ENCODE measurements at regions not wholly inside any gene's neighbourhood (a gene's known extent, or its start where the extent isn't known, plus 50 kb on each side); places are given as distances from the start of the nearest gene placed in this dataset.

DNA sequence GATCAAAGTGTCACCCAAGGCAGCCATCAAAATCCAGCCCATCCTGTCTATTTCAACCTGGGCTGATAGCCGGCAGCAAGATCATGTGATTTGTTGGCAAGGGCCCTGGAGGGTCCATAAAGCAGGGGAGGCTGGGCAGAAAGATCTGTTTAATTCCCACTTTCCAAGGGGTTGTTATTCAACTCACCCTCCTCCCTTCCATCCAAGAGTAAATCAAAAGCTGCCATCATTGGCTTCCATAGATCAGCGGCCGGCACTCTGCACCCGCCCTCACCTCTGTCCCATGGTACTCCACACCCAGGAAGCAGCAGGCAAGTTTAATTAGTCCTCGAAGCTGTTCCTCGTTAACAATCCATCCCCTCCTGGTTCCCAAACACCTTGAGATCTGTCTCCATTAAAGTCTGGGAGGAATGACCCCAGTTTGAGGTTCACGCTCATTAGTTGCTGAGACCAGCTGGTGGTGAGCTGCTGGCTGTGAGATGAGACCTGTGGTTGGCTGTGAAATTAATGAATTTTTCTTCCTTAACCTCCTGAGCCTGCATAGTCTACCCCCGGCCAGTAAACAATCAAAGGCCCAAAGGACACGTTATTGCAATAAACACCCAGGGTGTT is 120.6 kb upstream of the CHST15 start:
- no peak overlapping the region for H2AK5ac ChIP-seq (ENCODE audit: low read depth, low read length)
- no CpG with 5 or more reads among the region's 9 CpGs for WGBS, 2 experiments (ENCODE audit: extremely low coverage in 2 of 2, insufficient read length in 1 of 2)
- in situ Hi-C loops (cut with MboI; ENCODE audit: low sequenced_read_pairs) = no loop called here

More for the DNA sequence above, 120.6 kb upstream of the CHST15 start:
- TF ChIP-seq POLR2A (IDR thresholded peaks at IDR 0.05; ENCODE audit: low read depth, low read length) (no peak), MAFK (IDR thresholded peaks at IDR 0.05; ENCODE audit: low read depth, low read length) (no peak), SMC3 (IDR thresholded peaks at IDR 0.05; ENCODE audit: low read depth, low read length) (no peak), FOS (IDR thresholded peaks at IDR 0.05; ENCODE audit: low read depth, low read length) (no peak), CEBPB (IDR thresholded peaks at IDR 0.05; ENCODE audit: low read depth, low read length) (no peak), RFX5 (IDR thresholded peaks at IDR 0.05; ENCODE audit: low read depth, low read length) (no peak), NFE2L2 (IDR thresholded peaks at IDR 0.05; ENCODE audit: low read depth, low read length) (no peak), MAZ (IDR thresholded peaks at IDR 0.05; ENCODE audit: borderline replicate concordance, low read depth, low read length) (no peak), MXI1 (IDR thresholded peaks at IDR 0.05; ENCODE audit: borderline replicate concordance, low read depth, low read length) (no peak)
- TF ChIP-seq, protein P1, sequence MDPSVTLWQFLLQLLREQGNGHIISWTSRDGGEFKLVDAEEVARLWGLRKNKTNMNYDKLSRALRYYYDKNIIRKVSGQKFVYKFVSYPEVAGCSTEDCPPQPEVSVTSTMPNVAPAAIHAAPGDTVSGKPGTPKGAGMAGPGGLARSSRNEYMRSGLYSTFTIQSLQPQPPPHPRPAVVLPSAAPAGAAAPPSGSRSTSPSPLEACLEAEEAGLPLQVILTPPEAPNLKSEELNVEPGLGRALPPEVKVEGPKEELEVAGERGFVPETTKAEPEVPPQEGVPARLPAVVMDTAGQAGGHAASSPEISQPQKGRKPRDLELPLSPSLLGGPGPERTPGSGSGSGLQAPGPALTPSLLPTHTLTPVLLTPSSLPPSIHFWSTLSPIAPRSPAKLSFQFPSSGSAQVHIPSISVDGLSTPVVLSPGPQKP (IDR thresholded peaks at IDR 0.05; ENCODE audit: borderline replicate concordance, low read depth, low read length) = no peak
- Histone ChIP-seq H3K36me3 (ENCODE audit: control insufficient read depth, insufficient read depth, low read length) (no peaks in the 10 kb centered on the region), H3K14ac (replicated peaks; ENCODE audit: low read depth, low read length) (no peak overlapping the region), H3K4me3 (ENCODE audit: insufficient read depth, low read depth, low read length) (no peak overlapping the region), H2AFZ (replicated peaks; ENCODE audit: low read length, poor library complexity) (no peak overlapping the region), H4K91ac (ENCODE audit: insufficient read depth, low read depth, low read length) (no peak overlapping the region), H3K18ac (ENCODE audit: low read depth, low read length) (no peak overlapping the region), H2AK9ac (replicated peaks; ENCODE audit: low read depth, low read length, poor library complexity) (no peak overlapping the region), H2BK20ac (ENCODE audit: low read depth, low read length) (no peak overlapping the region), H3K9ac (ENCODE audit: low read depth, low read length) (no peak overlapping the region), H3K23ac (ENCODE audit: low read depth, low read length) (no peak overlapping the region), H3K4me1 (ENCODE audit: control insufficient read depth, insufficient read depth, low read length) (no peaks in the 10 kb centered on the region), H3K9me1 (ENCODE audit: insufficient read depth, low read length) (no peaks in the 10 kb centered on the region), H3K4me2 (ENCODE audit: low read depth, low read length) (no peak overlapping the region), H2BK15ac (ENCODE audit: low read depth, low read length) (no peak overlapping the region), H3K27me3 (ENCODE audit: control insufficient read depth, insufficient read depth, low read length) (no peaks in the 10 kb centered on the region), H3K79me1 (ENCODE audit: low read depth in 1 of 2, low read length in 2 of 2) (no peaks in the 10 kb centered on the region), H2BK120ac (ENCODE audit: low read depth, low read length) (no peak overlapping the region), H2BK5ac (ENCODE audit: low read depth, low read length, poor library complexity, severe bottlenecking) (no peak overlapping the region), H4K20me1 (ENCODE audit: insufficient read depth, low read length) (no peaks in the 10 kb centered on the region), H3K9me3 (ENCODE audit: control insufficient read depth, insufficient read depth, low read length) (peaks cover 37% of the 10 kb centered on the region), H4K8ac (ENCODE audit: low read depth in 2 of 2, low read length in 2 of 2) (no peak overlapping the region), H3K27ac (ENCODE audit: insufficient read depth, low read length) (no peak overlapping the region), H3K4ac (ENCODE audit: low read depth, low read length) (no peak overlapping the region), H4K5ac (ENCODE audit: low read depth, low read length) (no peak overlapping the region), H3K56ac (ENCODE audit: extremely low read depth, insufficient read depth, low read length) (no peak overlapping the region)
- ATAC-seq (ENCODE audit: low read depth) (no peak), DNase-seq (no peak)
- intact Hi-C loops (cut with micrococcal nuclease) = no loop called here
- CTCF ChIA-PET = no interaction called here
- POLR2A ChIA-PET (ENCODE audit: unreplicated experiment) = no interaction called here
- no TSS peak for BruUV-seq (replicated peaks)
- dilution Hi-C loops (cut with HindIII; ENCODE audit: low sequenced_read_pairs, unreplicated experiment) = no loop called here
